HG03139 (cell line): ENCODE measurements at regions not wholly inside any gene's neighbourhood (a gene's known extent, or its start where the extent isn't known, plus 50 kb on each side); places are given as distances from the start of the nearest gene placed in this dataset.
A peak's percentile ranks its signal among the peaks of the same experiment; 100 is the strongest.

Source experiments
- ATAC-seq: cut with Tn5 transposase; IDR thresholded peaks from one replicate; pipeline ENCODE4 v1.9.1; 2021; ENCODE audit not compliant: unreplicated experiment

DNA sequence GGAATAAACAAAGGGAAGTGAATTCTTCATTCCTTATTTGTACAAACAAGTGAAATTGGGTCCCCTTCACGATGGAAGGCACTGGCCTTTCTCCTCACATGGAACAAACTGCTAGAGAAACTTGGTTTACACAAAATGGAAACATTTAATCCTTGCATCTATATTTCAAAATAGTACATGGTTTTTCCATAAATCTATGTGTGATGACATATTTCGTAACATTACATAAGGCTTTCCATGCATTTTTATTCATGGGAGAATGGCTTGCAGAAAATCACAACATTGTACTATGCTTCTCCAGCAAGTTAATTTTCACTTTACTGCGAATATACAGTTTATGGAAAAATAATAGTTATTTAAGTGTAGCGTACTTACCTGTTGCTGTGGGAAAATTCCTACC, 81.0 kb upstream of the CDIN1 start:
- no peak for ATAC-seq

- no peak for ATAC-seq
Measured at GRCh38 chr15:36498916-36499315, 80.5 kb upstream of the CDIN1 start.

DNA sequence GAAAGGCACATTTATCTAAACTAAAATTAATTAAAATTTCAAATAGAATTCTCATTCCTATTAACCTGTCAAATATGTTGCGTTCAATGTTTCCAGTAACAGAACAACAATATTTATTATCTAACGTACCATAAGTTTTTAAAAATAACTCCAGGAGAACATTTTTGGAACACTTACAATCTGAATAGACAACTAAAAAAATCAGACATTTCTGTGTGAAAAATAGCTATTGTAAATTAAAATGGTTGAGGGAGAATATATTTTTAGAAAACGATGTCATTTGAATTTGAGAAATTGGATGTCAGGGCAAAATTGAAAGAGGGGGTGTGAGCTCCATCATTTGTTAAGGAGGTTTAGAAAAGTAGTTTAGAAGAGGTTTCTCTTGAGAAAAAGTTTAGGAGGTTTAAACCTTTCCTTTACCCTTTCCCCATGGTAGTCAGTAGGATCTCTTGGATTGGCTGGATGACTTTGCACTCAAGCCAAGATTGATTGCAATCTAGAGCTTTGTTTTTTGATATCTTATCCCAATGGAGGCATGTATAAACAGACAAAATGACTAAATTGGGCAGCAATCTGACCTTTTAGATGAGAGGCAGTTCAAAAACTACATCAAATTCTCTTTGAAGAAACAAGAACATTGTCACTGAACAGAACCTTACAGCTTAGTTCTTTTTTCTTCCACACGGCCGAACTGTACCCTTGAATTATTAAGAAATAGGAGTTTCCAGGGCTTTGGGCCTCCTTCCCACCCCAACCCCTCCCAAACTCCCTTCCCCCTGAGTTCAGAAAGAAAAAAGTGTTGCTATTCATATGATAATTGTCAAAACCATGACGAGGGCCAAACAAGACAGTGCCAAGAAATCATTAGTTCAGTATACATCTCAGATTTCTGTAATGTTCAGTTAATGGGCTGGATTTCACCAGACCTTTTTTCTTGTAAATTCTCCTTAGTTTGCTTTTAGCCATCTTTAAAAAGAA, 79.7 kb upstream of the CDIN1 start:
- no peak for ATAC-seq

- peak; percentile 76 for ATAC-seq
Measured at GRCh38 chr15:36501063-36501678, 78.3 kb upstream of the CDIN1 start.

GRCh38 chr15:36502509-36502908, 76.9 kb upstream of the CDIN1 start:
- ATAC-seq = no peak

DNA sequence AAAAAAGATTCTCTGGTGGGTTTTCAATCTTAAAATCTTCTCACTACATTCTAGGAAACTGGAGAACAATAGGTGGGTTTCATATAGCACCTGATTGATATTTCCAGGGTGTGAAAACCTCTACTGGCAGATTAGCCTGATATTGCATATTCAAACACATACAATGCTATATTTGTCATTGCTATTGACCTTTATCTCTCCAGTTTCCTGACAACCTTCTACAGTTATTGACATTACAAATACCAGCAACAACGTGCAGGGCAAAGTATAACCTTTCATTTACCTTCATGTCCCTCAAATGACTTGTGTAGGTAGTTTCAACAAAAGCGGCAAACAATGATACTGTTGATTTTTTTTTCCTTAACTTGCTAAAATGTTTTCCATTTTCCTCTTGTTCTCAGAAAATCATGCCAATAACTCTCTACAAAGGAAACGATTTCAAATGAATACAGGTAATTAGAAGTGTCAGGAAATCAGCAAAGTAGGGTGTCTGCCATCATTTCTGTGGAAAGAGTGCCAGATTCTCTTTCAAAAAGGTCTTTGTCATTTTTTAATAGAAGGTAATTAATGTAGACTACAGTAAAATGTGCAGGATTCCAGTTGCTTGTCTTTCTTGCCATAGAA, 72.6 kb upstream of the CDIN1 start:
- ATAC-seq = no peak

- no peak for ATAC-seq
Measured at GRCh38 chr15:36507458-36507857, 72.0 kb upstream of the CDIN1 start.

- ATAC-seq = no peak
Measured at GRCh38 chr15:36511594-36511993, 67.8 kb upstream of the CDIN1 start.

GRCh38 chr15:36517758-36518157, 61.7 kb upstream of the CDIN1 start:
- no peak for ATAC-seq

DNA sequence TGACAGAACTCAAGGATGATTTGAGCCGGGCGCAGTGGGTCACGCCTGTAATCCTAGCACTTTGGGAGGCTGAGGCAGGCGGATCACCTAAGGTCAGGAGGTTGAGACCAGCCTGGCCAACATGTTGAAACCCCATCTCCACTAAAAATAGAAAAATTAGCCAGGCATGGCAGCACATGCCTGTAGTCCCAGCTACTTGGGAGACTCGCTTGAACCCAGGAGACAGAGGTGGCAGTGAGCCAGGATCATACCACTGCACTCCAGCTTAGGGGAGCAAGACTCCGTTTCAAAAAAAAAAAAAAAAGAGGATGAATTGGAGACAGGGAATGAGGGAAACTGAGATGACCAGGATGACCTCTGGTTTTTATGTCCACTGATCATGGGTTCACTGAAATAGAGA, 60.4 kb upstream of the CDIN1 start:
- no peak for ATAC-seq

GRCh38 chr15:36525430-36525829, 54.0 kb upstream of the CDIN1 start:
- no peak for ATAC-seq

DNA sequence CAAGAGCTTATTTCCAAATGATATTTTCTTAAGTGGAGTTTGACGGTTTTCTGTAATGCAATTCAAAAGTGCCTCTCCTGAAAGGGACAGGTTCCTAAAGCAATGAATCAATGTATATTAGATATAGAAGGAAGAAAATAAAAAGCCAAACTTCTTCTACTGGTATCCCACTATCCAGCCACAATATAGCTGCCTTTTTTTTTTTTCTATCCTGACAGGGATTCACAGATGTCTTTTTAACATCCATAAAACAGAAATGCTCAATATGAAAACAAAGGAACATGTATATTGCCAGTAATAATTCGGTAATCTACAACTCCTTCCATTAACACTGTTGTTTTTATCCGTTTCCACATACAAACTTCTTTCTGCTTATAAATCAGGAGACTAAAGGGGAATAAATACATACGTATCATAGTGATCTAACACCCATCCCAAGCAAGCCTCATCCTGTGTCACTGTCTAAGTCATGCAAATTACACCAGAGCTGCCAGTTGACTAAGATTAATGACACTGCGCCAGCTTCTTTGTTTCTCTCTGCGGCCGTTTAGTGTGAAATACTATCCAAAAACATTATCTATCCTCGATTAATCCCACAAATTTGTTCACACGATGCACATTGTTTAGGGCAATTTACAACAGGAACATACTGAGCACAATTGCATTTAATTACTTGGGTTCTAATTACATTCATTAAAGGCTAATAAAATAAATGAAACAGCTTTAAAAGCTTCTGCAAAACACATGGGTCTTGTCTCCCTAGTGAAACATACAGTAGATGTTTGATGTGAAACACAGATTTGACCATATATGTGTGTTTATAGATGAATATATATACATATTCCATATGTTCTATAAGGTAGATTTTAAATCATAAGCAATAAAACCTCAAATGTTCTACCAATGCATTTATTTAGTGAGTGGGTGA, 51.9 kb upstream of the CDIN1 start:
- ATAC-seq = no peak

DNA sequence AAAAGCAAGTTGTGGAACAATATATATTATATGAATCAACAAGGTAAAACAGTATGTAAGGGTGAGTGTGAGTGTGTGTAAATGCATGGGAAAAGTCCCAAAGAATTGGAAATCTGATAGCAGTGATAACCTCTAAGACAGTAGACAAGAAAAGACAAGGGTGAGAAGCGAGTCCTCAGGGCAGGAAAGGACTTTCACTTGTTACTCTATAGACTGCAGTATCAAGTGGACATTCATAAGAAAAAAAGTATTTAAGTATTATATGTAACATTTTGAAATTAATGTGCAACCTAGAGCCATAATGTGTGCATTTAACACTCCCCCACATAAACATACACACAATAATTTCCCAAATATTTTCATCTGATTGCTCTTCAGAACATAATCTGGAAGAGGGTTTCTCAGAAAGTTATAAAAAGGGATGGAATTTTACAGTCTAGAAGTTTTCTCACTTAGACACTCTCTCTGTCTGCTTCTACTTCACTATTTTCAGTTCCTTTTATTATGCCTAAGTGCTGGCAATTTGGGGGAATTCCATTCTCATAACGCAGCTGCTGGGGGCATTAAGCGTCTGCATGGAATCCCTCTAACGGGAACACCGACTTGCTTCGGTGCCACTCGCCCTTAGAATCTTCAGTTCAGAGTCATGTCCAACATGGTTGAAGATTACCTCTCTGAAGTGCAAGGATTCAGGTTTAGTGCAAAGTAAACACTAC, 50.0 kb upstream of the CDIN1 start:
- ATAC-seq = no peak
